ENCODE measurements at regions not wholly inside any gene's neighbourhood (a gene's known extent, or its start where the extent isn't known, plus 50 kb on each side); places are given as distances from the start of the nearest gene placed in this dataset.

DNA sequence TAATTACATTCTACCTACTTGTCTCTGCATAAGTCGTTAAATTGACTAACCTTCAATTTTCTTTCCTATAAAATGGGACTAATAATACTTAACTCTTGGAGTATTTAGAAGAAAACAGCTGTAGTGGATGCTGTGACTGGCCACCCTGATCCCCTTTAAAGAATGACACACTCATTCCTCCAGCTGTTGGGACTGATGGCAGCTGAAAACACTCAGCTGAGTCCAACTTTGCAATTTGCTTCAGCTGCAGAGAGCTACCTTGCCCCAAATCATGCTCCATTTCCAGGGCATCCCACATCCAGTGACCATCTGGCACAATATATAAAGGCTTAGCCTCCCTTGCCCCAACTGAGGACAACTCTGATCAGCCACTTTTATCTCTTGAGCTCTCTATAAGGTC lies 89.1 kb downstream of the MID1IP1 start:
- Histone ChIP-seq H3K36me3 (ENCODE audit: control insufficient read depth, insufficient read depth, low read length) (no peaks in the 10 kb centered on the region), H3K27ac (ENCODE audit: low read depth, low read length) (no peak overlapping the region), H3K27me3 (ENCODE audit: control insufficient read depth, insufficient read depth, low read length) (no peaks in the 10 kb centered on the region), H3K9me3 (ENCODE audit: control insufficient read depth, insufficient read depth, low read length) (no peaks in the 10 kb centered on the region), H3K4me3 (ENCODE audit: low read depth, low read length) (no peak overlapping the region), H3K4me1 (ENCODE audit: control insufficient read depth, insufficient read depth, low read length) (peaks cover 8% of the 10 kb centered on the region), H3K9ac (ENCODE audit: low read depth, low read length) (no peak overlapping the region)

DNA sequence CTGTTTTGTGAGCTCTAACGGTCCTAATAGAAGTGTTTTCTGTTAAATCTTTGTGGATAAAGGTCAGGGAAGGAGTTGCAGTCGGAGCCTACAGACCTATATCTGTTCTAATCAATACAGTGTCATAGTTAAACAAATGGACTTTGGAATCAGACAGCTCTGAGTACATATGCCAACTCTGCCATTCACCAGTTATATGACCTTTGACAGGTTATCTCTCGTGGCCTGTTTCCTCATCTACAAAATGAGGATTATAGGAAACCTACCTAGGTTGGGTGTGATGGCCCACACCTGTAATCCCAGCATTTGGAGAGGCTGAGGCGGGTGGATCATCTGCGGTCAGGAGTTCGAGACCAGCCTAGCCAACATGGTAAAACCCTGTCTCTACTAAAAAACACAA lies 89.7 kb downstream of the MID1IP1 start:
- Histone ChIP-seq H3K27me3 (ENCODE audit: control insufficient read depth, insufficient read depth, low read length) (no peaks in the 10 kb centered on the region), H3K4me3 (ENCODE audit: low read depth, low read length) (no peak overlapping the region), H3K36me3 (ENCODE audit: control insufficient read depth, insufficient read depth, low read length) (no peaks in the 10 kb centered on the region), H3K4me1 (ENCODE audit: control insufficient read depth, insufficient read depth, low read length) (peaks cover 8% of the 10 kb centered on the region), H3K9ac (ENCODE audit: low read depth, low read length) (no peak overlapping the region), H3K9me3 (ENCODE audit: control insufficient read depth, insufficient read depth, low read length) (no peaks in the 10 kb centered on the region), H3K27ac (ENCODE audit: low read depth, low read length) (no peak overlapping the region)

DNA sequence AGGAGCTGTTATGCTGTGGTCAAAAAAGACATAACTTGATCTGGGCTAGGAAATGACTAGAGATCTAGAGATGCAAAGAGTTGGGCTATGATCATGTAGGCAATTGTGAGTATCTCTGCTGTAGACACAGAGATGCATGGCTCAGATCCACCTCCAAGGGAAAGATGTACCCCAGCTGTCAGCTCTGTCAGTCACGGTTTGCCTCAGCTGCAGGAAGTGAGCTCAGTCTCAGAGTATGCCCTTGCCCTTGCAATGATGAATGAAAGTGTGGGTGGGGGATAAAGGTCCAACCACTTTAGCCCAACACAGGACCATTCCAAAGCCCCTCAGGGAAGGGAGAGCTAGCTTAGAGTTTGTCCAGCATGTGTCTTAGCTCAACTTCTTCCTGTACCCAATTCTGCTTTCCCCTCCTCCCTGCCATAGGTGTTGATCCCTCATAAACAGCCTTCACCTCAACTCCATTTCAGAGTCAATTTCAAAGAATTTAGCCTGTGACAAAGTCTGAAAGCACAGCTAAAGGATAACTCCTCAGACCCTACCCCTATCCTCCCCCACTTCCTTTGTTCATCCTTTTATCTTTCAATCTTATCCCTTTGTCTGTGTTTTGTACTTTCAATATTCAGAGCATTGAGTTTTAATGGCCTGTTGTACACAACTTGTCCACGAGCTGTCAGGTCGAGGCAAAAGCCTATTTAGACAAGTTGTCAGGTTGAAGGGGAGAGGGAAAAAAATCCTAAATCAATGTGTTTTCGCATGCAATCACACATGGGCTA lies 90.6 kb downstream of the MID1IP1 start:
- H3K36me3 ChIP-seq (ENCODE audit: control insufficient read depth, insufficient read depth, low read length): no peaks in the 10 kb centered on the region
- H3K27me3 ChIP-seq (ENCODE audit: control insufficient read depth, insufficient read depth, low read length): no peaks in the 10 kb centered on the region
- H3K9ac ChIP-seq (ENCODE audit: low read depth, low read length): no peak overlapping the region
- H3K4me1 ChIP-seq (ENCODE audit: control insufficient read depth, insufficient read depth, low read length): peaks cover 8% of the 10 kb centered on the region
- no peak overlapping the region for H3K27ac ChIP-seq (ENCODE audit: low read depth, low read length)
- no peaks in the 10 kb centered on the region for H3K9me3 ChIP-seq (ENCODE audit: control insufficient read depth, insufficient read depth, low read length)
- H3K4me3 ChIP-seq (ENCODE audit: low read depth, low read length): no peak overlapping the region

DNA sequence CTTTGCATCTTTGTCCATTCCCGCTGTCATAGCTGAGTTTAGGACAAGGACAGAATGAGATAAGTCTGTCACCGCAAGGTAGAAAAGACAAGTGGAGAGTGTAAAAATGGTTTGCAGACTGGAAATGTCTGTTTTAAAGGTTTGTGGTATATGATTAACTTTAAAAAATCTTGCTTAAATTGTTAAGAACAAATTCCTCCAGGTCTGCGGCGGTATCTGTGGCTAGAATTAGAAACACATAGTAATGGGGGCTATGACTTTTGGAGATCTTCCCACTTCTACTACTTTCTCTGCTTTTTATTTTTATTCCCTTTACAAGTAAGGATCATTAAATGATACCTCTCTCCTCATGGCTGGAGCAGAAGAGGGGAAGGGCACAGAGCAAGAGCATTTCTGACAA lies 92.2 kb downstream of the MID1IP1 start:
- H3K36me3 ChIP-seq (ENCODE audit: control insufficient read depth, insufficient read depth, low read length): no peaks in the 10 kb centered on the region
- no peaks in the 10 kb centered on the region for H3K27me3 ChIP-seq (ENCODE audit: control insufficient read depth, insufficient read depth, low read length)
- H3K4me1 ChIP-seq (ENCODE audit: control insufficient read depth, insufficient read depth, low read length): peaks cover 11% of the 10 kb centered on the region
- H3K4me3 ChIP-seq (ENCODE audit: low read depth, low read length): no peak overlapping the region
- H3K9me3 ChIP-seq (ENCODE audit: control insufficient read depth, insufficient read depth, low read length): no peaks in the 10 kb centered on the region
- no peak overlapping the region for H3K27ac ChIP-seq (ENCODE audit: low read depth, low read length)
- no peak overlapping the region for H3K9ac ChIP-seq (ENCODE audit: low read depth, low read length)

DNA sequence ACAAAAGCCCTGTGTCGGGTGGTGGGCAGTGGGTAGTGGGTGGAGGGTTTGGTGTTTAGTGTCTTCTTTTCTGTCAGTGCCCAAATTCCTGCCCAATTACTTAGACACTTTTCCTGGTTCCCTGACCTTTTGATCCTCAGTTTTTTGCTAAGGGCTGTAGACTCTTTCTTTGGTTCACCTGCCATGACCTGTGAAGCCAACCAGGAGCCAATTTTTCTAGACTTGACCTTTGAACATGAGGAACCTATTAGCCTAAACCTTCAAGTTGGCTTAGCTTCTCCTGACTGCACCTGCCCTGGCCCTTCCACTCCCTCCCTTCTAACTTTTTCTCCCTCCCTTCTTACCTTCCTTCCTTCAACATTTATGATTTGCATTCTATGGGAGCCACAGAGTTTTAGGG lies 94.5 kb downstream of the MID1IP1 start:
- Histone ChIP-seq H3K27me3 (ENCODE audit: control insufficient read depth, insufficient read depth, low read length) (no peaks in the 10 kb centered on the region), H3K9ac (ENCODE audit: low read depth, low read length) (no peak overlapping the region), H3K4me3 (ENCODE audit: low read depth, low read length) (no peak overlapping the region), H3K27ac (ENCODE audit: low read depth, low read length) (no peak overlapping the region), H3K36me3 (ENCODE audit: control insufficient read depth, insufficient read depth, low read length) (no peaks in the 10 kb centered on the region), H3K9me3 (ENCODE audit: control insufficient read depth, insufficient read depth, low read length) (no peaks in the 10 kb centered on the region), H3K4me1 (ENCODE audit: control insufficient read depth, insufficient read depth, low read length) (peaks cover 20% of the 10 kb centered on the region)

DNA sequence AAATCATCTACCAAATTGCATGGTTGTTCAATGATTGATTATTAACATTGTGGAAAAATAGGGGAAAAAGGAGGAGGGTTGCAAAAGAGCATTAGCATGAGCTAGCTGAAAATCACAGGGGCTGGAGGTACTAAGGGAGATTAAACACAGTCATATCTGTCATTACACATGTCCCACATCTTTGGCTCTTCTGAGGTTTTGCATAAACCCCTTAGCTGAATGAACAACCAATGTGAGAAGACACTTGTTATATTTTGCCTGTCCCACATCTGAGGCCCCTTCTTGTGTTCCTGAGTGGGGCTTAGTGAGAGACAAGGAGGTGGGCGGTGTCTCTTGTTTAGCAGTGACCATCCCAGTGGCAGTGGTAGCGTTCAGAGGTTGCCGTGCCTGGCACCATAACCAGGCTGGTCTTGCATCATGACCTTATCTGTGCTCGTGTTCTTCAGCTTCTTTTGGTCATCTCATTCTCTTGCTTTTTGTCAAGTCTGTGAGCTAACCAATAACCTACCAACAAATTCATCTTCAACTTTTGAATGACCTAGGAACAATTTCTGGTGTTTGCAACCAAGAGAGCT lies 95.6 kb downstream of the MID1IP1 start:
- no peak overlapping the region for H3K4me3 ChIP-seq (ENCODE audit: low read depth, low read length)

DNA sequence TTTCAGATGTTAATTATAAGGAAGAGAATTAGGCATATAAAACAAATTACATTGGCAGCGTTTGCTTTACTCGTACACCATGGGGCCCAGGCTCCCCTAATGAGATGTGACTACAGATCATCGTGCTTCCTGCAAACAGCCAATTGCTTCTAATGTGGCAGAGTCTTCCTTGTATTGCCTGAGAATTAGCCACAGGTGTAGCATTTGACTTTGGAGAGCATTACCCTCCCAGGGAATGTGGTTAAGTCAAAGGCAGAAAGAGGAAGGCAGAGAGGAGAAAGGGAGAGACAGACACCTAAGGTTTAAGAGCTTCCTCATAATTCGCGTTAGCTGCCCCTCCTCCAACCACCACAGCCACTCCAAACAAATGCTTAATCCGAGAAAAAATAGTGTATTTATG lies 97.0 kb downstream of the MID1IP1 start:
- Histone ChIP-seq H3K27ac (ENCODE audit: low read depth, low read length) (no peak overlapping the region), H3K36me3 (ENCODE audit: control insufficient read depth, insufficient read depth, low read length) (no peaks in the 10 kb centered on the region)

More for the DNA sequence above, 95.6 kb downstream of the MID1IP1 start:
- no peak overlapping the region for H3K9ac ChIP-seq (ENCODE audit: low read depth, low read length)
- H3K27ac ChIP-seq (ENCODE audit: low read depth, low read length): no peak overlapping the region
- H3K4me1 ChIP-seq (ENCODE audit: control insufficient read depth, insufficient read depth, low read length): peaks cover 18% of the 10 kb centered on the region
- H3K27me3 ChIP-seq (ENCODE audit: control insufficient read depth, insufficient read depth, low read length): no peaks in the 10 kb centered on the region
- no peaks in the 10 kb centered on the region for H3K36me3 ChIP-seq (ENCODE audit: control insufficient read depth, insufficient read depth, low read length)
- H3K9me3 ChIP-seq (ENCODE audit: control insufficient read depth, insufficient read depth, low read length): no peaks in the 10 kb centered on the region

DNA sequence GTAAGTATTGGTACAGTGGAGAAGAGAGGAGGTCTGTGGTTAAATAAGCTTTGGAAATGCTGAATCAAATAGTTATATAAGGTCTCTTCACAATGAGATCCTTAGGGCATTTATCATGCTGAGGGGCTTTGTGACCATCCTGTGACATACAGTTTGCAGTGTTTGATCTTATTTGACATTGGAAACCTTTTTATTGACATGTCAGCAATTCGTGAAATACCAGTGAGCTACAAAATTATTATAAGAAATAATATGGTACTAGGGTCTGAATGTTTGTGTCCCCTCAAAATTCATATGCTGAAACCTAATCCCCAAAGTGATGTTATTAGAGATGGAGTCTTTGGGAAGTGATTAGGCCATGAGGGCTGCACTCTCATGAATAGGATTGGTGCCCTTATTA lies 98.4 kb downstream of the MID1IP1 start:
- H3K4me1 ChIP-seq (ENCODE audit: control insufficient read depth, insufficient read depth, low read length): peaks cover 16% of the 10 kb centered on the region; the same call in 1 of the 2 replicates
- no peak overlapping the region for H3K27ac ChIP-seq (ENCODE audit: low read depth, low read length)

More for the DNA sequence above, 97.0 kb downstream of the MID1IP1 start:
- no peaks in the 10 kb centered on the region for H3K27me3 ChIP-seq (ENCODE audit: control insufficient read depth, insufficient read depth, low read length)
- H3K4me1 ChIP-seq (ENCODE audit: control insufficient read depth, insufficient read depth, low read length): peaks cover 16% of the 10 kb centered on the region; the same call in 1 of the 2 replicates
- no peak overlapping the region for H3K4me3 ChIP-seq (ENCODE audit: low read depth, low read length)
- no peak overlapping the region for H3K9ac ChIP-seq (ENCODE audit: low read depth, low read length)
- no peaks in the 10 kb centered on the region for H3K9me3 ChIP-seq (ENCODE audit: control insufficient read depth, insufficient read depth, low read length)

DNA sequence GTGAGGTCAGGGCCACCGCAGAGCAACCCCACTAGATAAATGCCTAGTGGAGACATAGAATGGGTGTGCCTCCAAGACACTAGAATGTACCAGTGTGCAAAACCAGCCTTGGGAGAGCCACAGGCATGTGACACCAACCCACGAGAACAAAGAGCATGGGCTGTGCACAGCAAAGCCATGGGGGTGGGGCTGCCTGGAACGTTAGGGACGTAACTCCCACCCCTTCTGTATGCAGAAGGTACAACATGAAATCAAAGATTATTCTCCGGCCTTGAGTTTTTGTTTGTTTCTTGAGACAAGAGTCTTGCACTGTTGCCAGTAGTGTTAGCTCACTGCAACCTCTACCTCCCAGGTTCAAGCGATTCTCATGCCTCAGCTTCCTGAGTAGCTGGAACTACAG lies 99.5 kb downstream of the MID1IP1 start:
- Histone ChIP-seq H3K4me3 (ENCODE audit: low read depth, low read length) (no peak overlapping the region), H3K27me3 (ENCODE audit: control insufficient read depth, insufficient read depth, low read length) (no peaks in the 10 kb centered on the region), H3K9ac (ENCODE audit: low read depth, low read length) (no peak overlapping the region), H3K4me1 (ENCODE audit: control insufficient read depth, insufficient read depth, low read length) (peaks cover 16% of the 10 kb centered on the region; the same call in 1 of the 2 replicates), H3K9me3 (ENCODE audit: control insufficient read depth, insufficient read depth, low read length) (no peaks in the 10 kb centered on the region), H3K36me3 (ENCODE audit: control insufficient read depth, insufficient read depth, low read length) (no peaks in the 10 kb centered on the region), H3K27ac (ENCODE audit: low read depth, low read length) (no peak overlapping the region)

More for the DNA sequence above, 98.4 kb downstream of the MID1IP1 start:
- H3K27me3 ChIP-seq (ENCODE audit: control insufficient read depth, insufficient read depth, low read length): no peaks in the 10 kb centered on the region
- H3K9ac ChIP-seq (ENCODE audit: low read depth, low read length): no peak overlapping the region
- no peak overlapping the region for H3K4me3 ChIP-seq (ENCODE audit: low read depth, low read length)
- no peaks in the 10 kb centered on the region for H3K36me3 ChIP-seq (ENCODE audit: control insufficient read depth, insufficient read depth, low read length)
- H3K9me3 ChIP-seq (ENCODE audit: control insufficient read depth, insufficient read depth, low read length): no peaks in the 10 kb centered on the region

DNA sequence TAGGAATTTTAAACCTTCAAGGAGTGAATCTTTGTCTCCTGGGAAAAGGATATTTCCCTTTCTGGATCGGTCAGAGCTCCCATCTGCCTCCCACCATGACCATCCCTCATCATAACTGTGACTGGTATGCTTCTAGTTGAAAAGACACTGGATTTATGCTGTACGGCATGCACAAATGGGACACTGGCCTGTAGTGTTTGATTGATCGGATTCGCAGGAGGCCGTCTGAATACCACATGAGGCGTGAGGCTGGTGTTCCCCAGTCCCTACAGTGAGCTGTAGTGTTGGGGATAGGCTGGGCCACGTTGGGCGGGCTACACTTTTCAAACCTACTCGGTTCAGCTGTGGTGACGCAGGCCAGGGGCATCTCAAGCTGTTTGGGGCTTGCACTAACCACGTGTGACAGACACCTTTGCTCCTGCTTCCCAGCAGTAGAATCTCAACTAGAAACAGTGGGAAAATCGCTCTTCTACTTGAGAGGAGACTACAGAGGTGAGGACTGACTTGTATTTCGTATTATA lies 101.8 kb downstream of the MID1IP1 start:
- Histone ChIP-seq H3K27me3 (ENCODE audit: control insufficient read depth, insufficient read depth, low read length) (no peaks in the 10 kb centered on the region), H3K9ac (ENCODE audit: low read depth, low read length) (no peak overlapping the region), H3K4me1 (ENCODE audit: control insufficient read depth, insufficient read depth, low read length) (peaks cover 16% of the 10 kb centered on the region; the same call in 1 of the 2 replicates), H3K4me3 (ENCODE audit: low read depth, low read length) (no peak overlapping the region), H3K9me3 (ENCODE audit: control insufficient read depth, insufficient read depth, low read length) (no peaks in the 10 kb centered on the region), H3K36me3 (ENCODE audit: control insufficient read depth, insufficient read depth, low read length) (no peaks in the 10 kb centered on the region), H3K27ac (ENCODE audit: low read depth, low read length) (no peak overlapping the region)

DNA sequence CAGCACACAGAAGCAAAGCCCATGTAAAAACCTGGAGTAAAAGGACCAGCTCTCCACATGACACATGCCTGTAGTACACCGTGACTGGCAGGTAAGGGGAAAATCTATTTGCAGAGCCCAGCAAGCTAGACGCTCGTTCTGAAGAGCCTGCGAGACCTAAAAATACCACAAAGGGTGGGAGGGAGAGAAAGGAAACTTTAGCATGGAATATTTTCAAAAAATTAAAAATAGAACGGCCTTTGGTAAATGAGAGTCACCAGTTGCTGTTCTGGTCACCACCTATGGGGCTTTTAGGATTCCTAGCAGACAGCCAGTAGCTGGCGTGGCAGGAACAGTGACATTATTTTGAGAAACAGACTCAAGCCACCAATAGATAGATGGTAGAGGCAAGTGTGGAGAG lies 115.5 kb downstream of the MID1IP1 start:
- Histone ChIP-seq H3K9me3 (ENCODE audit: control insufficient read depth, insufficient read depth, low read length) (no peaks in the 10 kb centered on the region; the same call in 1 of the 2 replicates), H3K27ac (ENCODE audit: low read depth, low read length) (no peak overlapping the region)

More for the DNA sequence above, 115.5 kb downstream of the MID1IP1 start:
- Histone ChIP-seq H3K9ac (ENCODE audit: low read depth, low read length) (no peak overlapping the region), H3K36me3 (ENCODE audit: control insufficient read depth, insufficient read depth, low read length) (no peaks in the 10 kb centered on the region), H3K4me1 (ENCODE audit: control insufficient read depth, insufficient read depth, low read length) (no peaks in the 10 kb centered on the region), H3K27me3 (ENCODE audit: control insufficient read depth, insufficient read depth, low read length) (no peaks in the 10 kb centered on the region), H3K4me3 (ENCODE audit: low read depth, low read length) (no peak overlapping the region)
